ENCODE measurements at regions not wholly inside any gene's neighbourhood (a gene's known extent, or its start where the extent isn't known, plus 50 kb on each side); places are given as distances from the start of the nearest gene placed in this dataset.
"Not testable (repeated sequence)": the region's sequence is repeated elsewhere in the genome, so short reads cannot be mapped to it uniquely, and the experiment has no call there.

DNA sequence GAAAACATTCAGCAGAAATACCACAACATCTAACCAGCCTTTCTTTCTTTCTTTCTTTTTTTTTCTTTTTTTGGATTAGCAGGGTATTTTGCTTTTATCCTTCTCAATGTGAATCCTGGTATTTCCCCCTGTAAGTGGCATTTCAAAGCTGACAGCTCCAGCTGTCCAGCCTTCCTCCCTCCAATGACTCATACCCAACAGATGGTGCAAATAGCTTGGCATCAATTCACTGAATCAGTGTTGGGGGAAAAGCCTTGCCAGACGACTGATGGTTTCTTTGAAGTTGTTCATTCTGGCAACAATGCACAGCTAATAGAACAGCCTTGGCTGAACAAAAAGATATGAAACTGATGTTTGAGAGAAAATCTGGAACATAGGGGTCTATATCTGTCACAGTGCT lies 316.8 kb upstream of the STEAP1 start:
- POLR2A ChIA-PET: no interaction called here
- H3K4me3 ChIP-seq (ENCODE audit: low read depth, low read length): no peak overlapping the region
- TF ChIP-seq, protein P1, sequence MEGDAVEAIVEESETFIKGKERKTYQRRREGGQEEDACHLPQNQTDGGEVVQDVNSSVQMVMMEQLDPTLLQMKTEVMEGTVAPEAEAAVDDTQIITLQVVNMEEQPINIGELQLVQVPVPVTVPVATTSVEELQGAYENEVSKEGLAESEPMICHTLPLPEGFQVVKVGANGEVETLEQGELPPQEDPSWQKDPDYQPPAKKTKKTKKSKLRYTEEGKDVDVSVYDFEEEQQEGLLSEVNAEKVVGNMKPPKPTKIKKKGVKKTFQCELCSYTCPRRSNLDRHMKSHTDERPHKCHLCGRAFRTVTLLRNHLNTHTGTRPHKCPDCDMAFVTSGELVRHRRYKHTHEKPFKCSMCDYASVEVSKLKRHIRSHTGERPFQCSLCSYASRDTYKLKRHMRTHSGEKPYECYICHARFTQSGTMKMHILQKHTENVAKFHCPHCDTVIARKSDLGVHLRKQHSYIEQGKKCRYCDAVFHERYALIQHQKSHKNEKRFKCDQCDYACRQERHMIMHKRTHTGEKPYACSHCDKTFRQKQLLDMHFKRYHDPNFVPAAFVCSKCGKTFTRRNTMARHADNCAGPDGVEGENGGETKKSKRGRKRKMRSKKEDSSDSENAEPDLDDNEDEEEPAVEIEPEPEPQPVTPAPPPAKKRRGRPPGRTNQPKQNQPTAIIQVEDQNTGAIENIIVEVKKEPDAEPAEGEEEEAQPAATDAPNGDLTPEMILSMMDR (IDR thresholded peaks at IDR 0.05; ENCODE audit: insufficient read depth, low read length, missing control alignments): no peak
- no peak for DNase-seq (ENCODE audit: low read depth, low spot score)
- CTCF ChIA-PET: no interaction called here

DNA sequence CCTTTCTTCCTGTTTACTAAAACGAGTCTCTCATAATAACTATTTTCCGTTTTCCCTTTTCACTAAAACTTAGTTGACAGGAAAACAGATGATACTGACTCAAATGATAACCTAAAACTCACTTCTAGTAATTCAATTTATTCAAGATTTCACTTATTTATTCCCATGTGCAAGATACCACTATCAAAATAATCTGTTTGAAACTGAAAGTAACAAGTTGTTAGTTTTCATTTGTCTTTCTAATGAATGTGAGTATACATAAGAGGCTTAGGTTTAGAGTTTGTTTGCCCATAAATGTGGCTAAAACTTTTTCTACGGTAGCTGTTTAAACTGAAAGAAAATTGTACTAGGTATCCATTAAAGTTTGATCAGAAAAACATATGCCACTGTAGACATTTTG lies 314.9 kb upstream of the STEAP1 start:
- TF ChIP-seq, protein P1 (IDR thresholded peaks at IDR 0.05; ENCODE audit: insufficient read depth, low read length, missing control alignments): no peak
- ChIA-PET CTCF (no interaction called here), POLR2A (no interaction called here)
- no peak for DNase-seq (ENCODE audit: low read depth, low spot score)
- no peak overlapping the region for H3K4me3 ChIP-seq (ENCODE audit: low read depth, low read length)

DNA sequence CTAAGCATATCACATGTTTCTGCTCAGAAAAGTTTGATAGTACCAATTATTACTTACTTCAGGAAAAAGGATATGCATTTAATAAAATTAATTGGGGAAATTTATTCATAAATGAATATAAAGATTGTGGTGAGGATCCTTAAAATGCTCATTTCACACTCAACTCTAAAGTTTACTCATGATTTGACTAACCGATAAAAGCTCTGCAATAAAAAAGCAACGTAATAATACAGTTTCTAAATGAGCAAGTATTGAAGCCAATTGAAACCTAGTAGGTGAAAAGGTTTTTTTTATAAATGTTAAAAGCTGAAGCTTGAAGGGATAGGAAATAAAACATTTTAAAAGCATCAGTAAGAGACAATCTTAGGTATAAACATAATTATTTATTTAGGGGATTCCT lies 308.3 kb upstream of the STEAP1 start:
- TF ChIP-seq, protein P1 (IDR thresholded peaks at IDR 0.05; ENCODE audit: insufficient read depth, low read length, missing control alignments): no peak
- ChIA-PET POLR2A (no interaction called here), CTCF (no interaction called here)
- no peak overlapping the region for H3K4me3 ChIP-seq (ENCODE audit: low read depth, low read length)
- DNase-seq (ENCODE audit: low read depth, low spot score): no peak

DNA sequence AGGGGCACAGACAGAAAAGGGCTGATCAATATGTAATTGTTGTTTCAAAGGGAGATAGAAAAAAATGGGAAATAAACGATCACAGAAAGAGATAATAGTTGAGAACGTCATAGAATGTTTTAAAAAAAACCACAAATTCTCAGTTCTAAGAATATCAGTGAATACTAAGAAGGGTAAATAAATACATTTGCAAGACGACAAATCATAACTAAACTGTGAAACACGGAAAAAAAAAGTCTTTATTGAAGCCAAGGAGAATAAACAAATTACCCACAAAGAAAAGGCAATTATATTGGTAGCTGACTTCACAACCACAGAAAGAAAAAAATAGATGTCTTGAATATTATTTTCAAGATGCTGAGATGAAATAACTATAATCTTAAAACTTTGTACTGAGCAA lies 305.2 kb upstream of the STEAP1 start:
- no peak for DNase-seq (ENCODE audit: low read depth, low spot score)
- CTCF ChIA-PET: no interaction called here
- TF ChIP-seq, protein P1 (IDR thresholded peaks at IDR 0.05; ENCODE audit: insufficient read depth, low read length, missing control alignments): no peak
- POLR2A ChIA-PET: no interaction called here
- H3K4me3 ChIP-seq (ENCODE audit: low read depth, low read length): no peak overlapping the region

DNA sequence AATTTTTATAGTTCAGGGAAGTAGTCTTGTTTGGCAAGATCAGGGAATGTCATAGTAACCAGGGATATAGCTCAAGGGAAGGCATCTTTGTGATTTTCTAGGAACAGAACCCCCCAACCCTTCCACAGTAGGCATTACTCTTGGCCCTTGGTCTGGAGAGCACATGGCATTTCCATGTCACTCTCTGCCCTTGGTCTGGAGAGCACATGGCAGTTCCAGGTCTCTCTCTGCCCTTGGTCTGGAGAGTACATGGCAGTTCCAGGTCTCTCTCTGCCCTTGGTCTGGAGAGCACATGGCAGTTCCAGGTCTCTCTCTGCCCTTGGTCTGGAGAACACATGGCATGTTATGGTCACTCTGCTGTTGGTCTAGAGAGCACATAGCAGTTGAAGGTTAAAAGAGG lies 297.2 kb upstream of the STEAP1 start:
- CTCF ChIA-PET; DNase-seq (ENCODE audit: low read depth, low spot score); POLR2A ChIA-PET; H3K4me3 ChIP-seq (ENCODE audit: low read depth, low read length): not testable (repeated sequence)

DNA sequence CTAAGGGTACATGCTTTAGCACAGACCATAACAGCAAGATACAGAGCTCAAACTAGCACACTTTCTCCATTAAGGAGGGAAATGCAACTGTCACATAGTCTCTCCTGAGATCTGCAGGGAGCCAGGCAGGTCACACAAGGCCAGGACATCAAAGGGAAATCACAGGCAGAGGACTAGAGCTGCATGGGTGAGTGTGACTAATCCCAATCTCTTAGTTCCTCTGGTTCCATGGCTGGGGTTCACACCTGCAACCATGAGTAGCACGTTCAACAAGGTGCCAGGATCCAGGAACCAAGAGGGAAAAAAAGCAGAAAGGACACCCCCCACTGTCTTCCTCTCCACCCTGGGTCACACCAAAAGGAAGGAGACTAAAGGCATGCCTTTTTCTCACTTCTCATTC lies 296.5 kb upstream of the STEAP1 start:
- ChIA-PET CTCF (no interaction called here), POLR2A (no interaction called here)
- H3K4me3 ChIP-seq (ENCODE audit: low read depth, low read length): no peak overlapping the region
- TF ChIP-seq, protein P1 (IDR thresholded peaks at IDR 0.05; ENCODE audit: insufficient read depth, low read length, missing control alignments): no peak
- no peak for DNase-seq (ENCODE audit: low read depth, low spot score)

DNA sequence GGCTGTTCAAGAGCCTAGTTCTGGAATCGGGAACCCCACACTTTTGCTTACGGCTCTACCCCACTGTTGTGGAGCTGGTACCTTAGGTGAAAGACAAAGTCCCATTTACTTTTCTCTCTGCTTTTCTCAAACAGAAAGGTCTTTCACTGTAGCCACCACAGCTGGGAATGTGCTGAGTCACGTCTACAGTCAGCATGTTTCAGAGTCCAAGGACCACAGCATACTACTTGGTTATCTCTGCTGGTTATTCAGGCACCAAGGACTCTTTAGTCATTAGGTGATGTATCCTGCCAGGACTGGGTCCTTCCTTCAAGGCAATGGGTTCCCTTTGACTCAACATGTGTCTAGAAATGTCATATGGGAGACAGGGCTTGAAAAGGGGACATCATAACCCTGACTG lies 266.8 kb upstream of the STEAP1 start:
- ChIA-PET POLR2A (no interaction called here), CTCF (no interaction called here)
- no peak overlapping the region for H3K4me3 ChIP-seq (ENCODE audit: low read depth, low read length)
- TF ChIP-seq, protein P1 (IDR thresholded peaks at IDR 0.05; ENCODE audit: insufficient read depth, low read length, missing control alignments): no peak
- DNase-seq (ENCODE audit: low read depth, low spot score): no peak
